ENCODE measurements at regions not wholly inside any gene's neighbourhood (a gene's known extent, or its start where the extent isn't known, plus 50 kb on each side); places are given as distances from the start of the nearest gene placed in this dataset.

GRCh38 chr1:208577381-208577905 is 333.3 kb upstream of the PLXNA2 start:
- ATAC-seq, result no peak
- DNase-seq, result no peak
- no peaks in the 10 kb centered on the region for H3K36me3 Mint-ChIP-seq (ENCODE audit: low read depth)
- H3K4me3 Mint-ChIP-seq, result no peak overlapping the region
- H3K27me3 Mint-ChIP-seq, result peaks cover 2% of the 10 kb centered on the region
- ChIA-PET CTCF (no interaction called here), POLR2A (no interaction called here)
- TF ChIP-seq CTCF (IDR thresholded peaks at IDR 0.05), result no peak
- no peaks in the 10 kb centered on the region for H3K4me1 Mint-ChIP-seq (ENCODE audit: low read depth)
- intact Hi-C loops (cut with micrococcal nuclease), result no loop called here
- H3K9me3 Mint-ChIP-seq, result no peaks in the 10 kb centered on the region
- no peak overlapping the region for H3K27ac Mint-ChIP-seq

- H3K4me1 Mint-ChIP-seq (ENCODE audit: low read depth), result no peaks in the 10 kb centered on the region
- POLR2A ChIA-PET, result no interaction called here
- CTCF ChIA-PET, result no interaction called here
- no peak overlapping the region for H3K27ac Mint-ChIP-seq
- H3K9me3 Mint-ChIP-seq, result no peaks in the 10 kb centered on the region
- intact Hi-C loops (cut with micrococcal nuclease), result no loop called here
- no peaks in the 10 kb centered on the region for H3K36me3 Mint-ChIP-seq (ENCODE audit: low read depth)
- H3K4me3 Mint-ChIP-seq, result no peak overlapping the region
- H3K27me3 Mint-ChIP-seq, result peaks cover 2% of the 10 kb centered on the region
- no peak for TF ChIP-seq CTCF (IDR thresholded peaks at IDR 0.05)
- ATAC-seq, result no peak
- no peak for DNase-seq
These were observed 337.0 kb upstream of the PLXNA2 start for GRCh38 chr1:208581209-208581608.

- DNase-seq (no peak), ATAC-seq (no peak)
- ChIA-PET CTCF (no interaction called here), POLR2A (no interaction called here)
- Mint-ChIP-seq H3K9me3 (no peaks in the 10 kb centered on the region), H3K27me3 (peaks cover 2% of the 10 kb centered on the region), H3K4me1 (ENCODE audit: low read depth) (no peaks in the 10 kb centered on the region), H3K36me3 (ENCODE audit: low read depth) (no peaks in the 10 kb centered on the region), H3K4me3 (no peak overlapping the region), H3K27ac (no peak overlapping the region)
- intact Hi-C loops (cut with micrococcal nuclease), result no loop called here
- TF ChIP-seq CTCF (IDR thresholded peaks at IDR 0.05), result no peak
These were observed 337.5 kb upstream of the PLXNA2 start for GRCh38 chr1:208581667-208582066.

- Mint-ChIP-seq H3K27ac (no peak overlapping the region), H3K9me3 (no peaks in the 10 kb centered on the region), H3K27me3 (peaks cover 2% of the 10 kb centered on the region), H3K4me1 (ENCODE audit: low read depth) (no peaks in the 10 kb centered on the region), H3K36me3 (ENCODE audit: low read depth) (no peaks in the 10 kb centered on the region), H3K4me3 (no peak overlapping the region)
- intact Hi-C loops (cut with micrococcal nuclease), result no loop called here
- no peak for TF ChIP-seq CTCF (IDR thresholded peaks at IDR 0.05)
- ChIA-PET CTCF (interaction anchor here (0.6 kb wide), 1 partner anchor 21 kb away, joined by 3 read pairs; no protein-coding TSS in a partner anchor), POLR2A (no interaction called here)
- ATAC-seq, result no peak
- DNase-seq, result no peak
These were observed 340.1 kb upstream of the PLXNA2 start for GRCh38 chr1:208584167-208584755.

GRCh38 chr1:208587110-208587509 is 342.9 kb upstream of the PLXNA2 start:
- no peaks in the 10 kb centered on the region for H3K36me3 Mint-ChIP-seq (ENCODE audit: low read depth)
- no peaks in the 10 kb centered on the region for H3K4me1 Mint-ChIP-seq (ENCODE audit: low read depth)
- no peak for DNase-seq
- intact Hi-C loops (cut with micrococcal nuclease), result no loop called here
- no peak overlapping the region for H3K27ac Mint-ChIP-seq
- no peak for TF ChIP-seq CTCF (IDR thresholded peaks at IDR 0.05)
- CTCF ChIA-PET, result no interaction called here
- POLR2A ChIA-PET, result no interaction called here
- no peak for ATAC-seq
- peaks cover 2% of the 10 kb centered on the region for H3K27me3 Mint-ChIP-seq
- no peaks in the 10 kb centered on the region for H3K9me3 Mint-ChIP-seq
- H3K4me3 Mint-ChIP-seq, result no peak overlapping the region
